K562 (cell line): ENCODE measurements at regions not wholly inside any gene's neighbourhood (a gene's known extent, or its start where the extent isn't known, plus 50 kb on each side); places are given as distances from the start of the nearest gene placed in this dataset.

ENCODE experiments used
- ATAC-seq: fragments of 200-7000 bp; cut with Tn5 transposase; 3 replicates; pipeline ENCODE4 v1.9.1; 2020; ENCODE audit warnings: moderate library complexity
- BruUV-seq: library from RNA; stranded (reverse); fragments of 400-500 nt; replicated peaks from 2 replicates; lab custom pipeline; 2021; lab: Mats Ljungman, UMichigan
- CTCF ChIA-PET: fragments of 300-600 bp; formaldehyde crosslinking; extraction: SDS; loops from one replicate; lab custom pipeline; 2021; ENCODE audit warnings: low intra/inter-chr PET ratio; lab: Yijun Ruan, JAX
- POLR2A ChIA-PET: fragments of 300-600, 350-650 bp; sonication (Branson Sonifier 250); formaldehyde crosslinking; extraction: SDS; loops from one replicate; lab custom pipeline; 2021; ENCODE audit warnings: antibody characterized with exemption, inconsistent platforms; lab: Yijun Ruan, JAX
- DNase-seq, 4 experiments: peaks; one replicate each; pipeline versions ENCODE4 v3.0.0 to v3.0.0-alpha.2; 2011 to 2018; ENCODE audit warnings: low spot score in 3 of 4, mixed read lengths in 3 of 4; ENCODE audit errors: extremely low read depth in 1 of 4
- FAIRE-seq: peaks from 2 replicates; lab custom pipeline; 2011; peaks lifted over from hg19 to GRCh38; lab: Jason Lieb, UNC
- H2AFZ ChIP-seq: 2 replicates; pipeline ENCODE4 v1.6.0; 2011; ENCODE audit warnings: low read depth, low read length, control low read depth, inconsistent platforms
- H3K27ac ChIP-seq: fragments of 200-600 bp; 3 replicates; pipeline ENCODE4 v1.8.0; 2011; ENCODE audit warnings: low read depth, mild to moderate bottlenecking, control low read depth, inconsistent platforms, low read length, moderate library complexity, mixed read lengths; ENCODE audit errors: extremely low read depth
- H3K27me3 ChIP-seq, 2 experiments: fragments of 300-600 bp in 1 of 2; 2 replicates in 1 of 2; 3 replicates in 1 of 2; pipeline versions ENCODE4 v1.6.0 to v1.8.0; 2011; ENCODE audit warnings: inconsistent platforms in 2 of 2, low read length in 2 of 2, mild to moderate bottlenecking in 1 of 2, mixed read lengths in 1 of 2, moderate library complexity in 1 of 2; ENCODE audit not compliant: control insufficient read depth in 2 of 2, insufficient read depth in 2 of 2
- H3K36me3 ChIP-seq: fragments of 300-600 bp; 3 replicates; pipeline ENCODE4 v1.8.0; 2011; ENCODE audit warnings: mild to moderate bottlenecking, low read length, inconsistent platforms; ENCODE audit not compliant: control insufficient read depth, insufficient read depth
- H3K4me1 ChIP-seq, 2 experiments: fragments of 200-600 bp in 1 of 2; replicated peaks in 1 of 2; 2 replicates in 1 of 2; 3 replicates in 1 of 2; pipeline versions ENCODE4 v1.5.1 to v1.8.0; 2011; ENCODE audit warnings: inconsistent platforms in 2 of 2, low read length in 2 of 2, mild to moderate bottlenecking in 1 of 2, mixed read lengths in 1 of 2, moderate library complexity in 1 of 2; ENCODE audit not compliant: control insufficient read depth in 2 of 2, insufficient read depth in 2 of 2
- H3K4me2 ChIP-seq: 2 replicates; pipeline ENCODE4 v1.6.1; 2011; ENCODE audit warnings: low read length, control low read depth, inconsistent platforms, mixed read lengths; ENCODE audit not compliant: insufficient read depth
- H3K4me3 ChIP-seq: fragments of 200-600 bp; sonication (generic), shearing (Covaris generic); 2 replicates; pipeline ENCODE4 v1.5.1; 2016; ENCODE audit warnings: control low read depth, inconsistent platforms
- H3K79me2 ChIP-seq: fragments of 200-600 bp; 3 replicates; pipeline ENCODE4 v1.8.0; 2011; ENCODE audit warnings: low read length, inconsistent platforms; ENCODE audit not compliant: control insufficient read depth, insufficient read depth
- H3K9ac ChIP-seq, 2 experiments: 2 replicates each; pipeline versions ENCODE4 v1.6.0 to v1.6.1; 2011; ENCODE audit warnings: low read depth in 2 of 2, low read length in 2 of 2, control low read depth in 1 of 2, inconsistent platforms in 1 of 2, mild to moderate bottlenecking in 1 of 2, mixed read lengths in 1 of 2; ENCODE audit not compliant: insufficient read depth in 1 of 2
- H3K9me1 ChIP-seq: one replicate; pipeline ENCODE4 v1.6.0; 2011; ENCODE audit warnings: inconsistent platforms, mild to moderate bottlenecking, low read length, moderate library complexity; ENCODE audit not compliant: control insufficient read depth, insufficient read depth
- H3K9me3 ChIP-seq: replicated peaks from 2 replicates; pipeline ENCODE4 v1.5.1; 2011; ENCODE audit warnings: low read depth, low read length, inconsistent platforms; ENCODE audit not compliant: control insufficient read depth, insufficient read depth
- H4K20me1 ChIP-seq: replicated peaks from 2 replicates; pipeline ENCODE4 v1.6.1; 2011; ENCODE audit warnings: low read length, inconsistent platforms, mixed read lengths; ENCODE audit not compliant: control insufficient read depth, insufficient read depth
- E2F5 ChIP-seq: sonication (generic); formaldehyde crosslinking; IDR thresholded peaks from 2 replicates; pipeline ENCODE4 v1.8.0; 2022; ENCODE audit warnings: mild to moderate bottlenecking, missing genetic modification reagents
- HMGN3 ChIP-seq: IDR thresholded peaks from 2 replicates; pipeline ENCODE4 v1.6.1; 2011; ENCODE audit warnings: borderline replicate concordance, low read depth, mild to moderate bottlenecking, mixed read lengths, low read length; ENCODE audit not compliant: insufficient read length; ENCODE audit errors: extremely low read depth
- NUFIP1 ChIP-seq: fragments of 450-650 bp; IDR thresholded peaks from 2 replicates; pipeline ENCODE4 v1.6.1; 2018; ENCODE audit not compliant: partially characterized antibody
- RBFOX2 ChIP-seq: fragments of 200-400 bp; formaldehyde crosslinking; IDR thresholded peaks from 2 replicates; pipeline ENCODE4 v1.6.1; 2017; ENCODE audit warnings: low read depth, mild to moderate bottlenecking, low read length, moderate library complexity
- ZBTB8A ChIP-seq: fragments of 450-650 bp; IDR thresholded peaks from 2 replicates; pipeline ENCODE4 v1.6.1; 2018; ENCODE audit warnings: mild to moderate bottlenecking, moderate library complexity; ENCODE audit not compliant: partially characterized antibody
- WGBS: fragments of 100-300 bp; shearing (Covaris generic); methylation state at CpG from one replicate; pipeline ENCODE4 v1.1.6; 2016; ENCODE audit warnings: low coverage, mixed read lengths; ENCODE audit not compliant: insufficient coverage; ENCODE audit errors: missing lambda C conversion rate; 5-methylcytosine and 5-hydroxymethylcytosine counted together
- in situ Hi-C: fragments of 300-500 bp; cut with MboI; formaldehyde crosslinking; loops from 4 replicates; pipeline ENCODE4 v1.15.0; 2018; ENCODE audit warnings: inconsistent platforms, mixed read lengths
- intact Hi-C: fragments of 100-400 bp; cut with micrococcal nuclease; formaldehyde crosslinking; loops from 2 replicates; pipeline ENCODE4 v1.14.2; 2022
- TF ChIP-seq, protein P1 (sequence below): sonication (generic); formaldehyde crosslinking; IDR thresholded peaks from 2 replicates; pipeline ENCODE4 v1.8.0; 2022; ENCODE audit warnings: missing genetic modification reagents, mild to moderate bottlenecking, borderline replicate concordance

DNA sequence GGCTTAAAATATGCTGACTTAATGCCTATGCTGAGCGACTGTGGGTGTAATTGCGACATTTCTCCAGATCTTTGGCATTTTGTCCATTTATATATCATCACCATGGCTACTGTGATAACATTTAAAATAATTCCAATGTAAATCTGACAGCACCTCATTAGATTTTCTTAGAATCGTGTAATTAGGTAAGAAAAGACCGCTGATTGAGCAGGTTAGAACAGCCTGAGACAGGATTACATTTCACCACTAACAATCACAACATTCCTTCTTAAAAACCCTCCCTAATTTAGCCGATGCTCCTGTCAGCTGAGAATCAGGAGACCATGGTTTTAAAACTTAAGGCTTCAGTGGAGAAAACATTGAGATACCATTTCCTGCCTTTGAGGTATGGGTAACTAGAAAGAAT, 455.3 kb upstream of the PDZRN3 start:
- CTCF ChIA-PET, result no interaction called here
- H2AFZ ChIP-seq, result no peak overlapping the region
- no peak overlapping the region for H3K4me3 ChIP-seq
- ATAC-seq (no peak), FAIRE-seq (no peak), DNase-seq (no peak)
- 0% methylated on average over 5 of the region's 5 CpGs for WGBS
- no peaks in the 10 kb centered on the region for H3K9me1 ChIP-seq
- intact Hi-C loops, result no loop called here
- POLR2A ChIA-PET, result no interaction called here
- no peaks in the 10 kb centered on the region for H3K79me2 ChIP-seq
- H3K4me1 ChIP-seq, result no peaks in the 10 kb centered on the region
- TF ChIP-seq HMGN3 (no peak), ZBTB8A (no peak), NUFIP1 (no peak), RBFOX2 (no peak), E2F5 (CRISPR knock-in tag) (no peak)
- TF ChIP-seq, protein P1, sequence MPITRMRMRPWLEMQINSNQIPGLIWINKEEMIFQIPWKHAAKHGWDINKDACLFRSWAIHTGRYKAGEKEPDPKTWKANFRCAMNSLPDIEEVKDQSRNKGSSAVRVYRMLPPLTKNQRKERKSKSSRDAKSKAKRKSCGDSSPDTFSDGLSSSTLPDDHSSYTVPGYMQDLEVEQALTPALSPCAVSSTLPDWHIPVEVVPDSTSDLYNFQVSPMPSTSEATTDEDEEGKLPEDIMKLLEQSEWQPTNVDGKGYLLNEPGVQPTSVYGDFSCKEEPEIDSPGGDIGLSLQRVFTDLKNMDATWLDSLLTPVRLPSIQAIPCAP (CRISPR knock-in tag), result no peak
- BruUV-seq, result no TSS peak
- H3K27me3 ChIP-seq, result no peaks in the 10 kb centered on the region
- H3K27ac ChIP-seq, result no peak overlapping the region
- no peak overlapping the region for H3K4me2 ChIP-seq
- H3K36me3 ChIP-seq, result no peaks in the 10 kb centered on the region
- no peaks in the 10 kb centered on the region for H4K20me1 ChIP-seq
- in situ Hi-C loops, result no loop called here
- H3K9me3 ChIP-seq, result no peaks in the 10 kb centered on the region
- no peak overlapping the region for H3K9ac ChIP-seq
